HepG2 (cell line): ENCODE measurements at regions not wholly inside any gene's neighbourhood (a gene's known extent, or its start where the extent isn't known, plus 50 kb on each side); places are given as distances from the start of the nearest gene placed in this dataset.

Experiments used
- ATAC-seq: fragments of 200-7000 bp; cut with Tn5 transposase; 3 replicates; pipeline ENCODE4 v1.9.1; 2020; ENCODE audit warnings: mild to moderate bottlenecking, moderate library complexity
- BruUV-seq: library from RNA; stranded (reverse); fragments of 400-500 nt; replicated peaks from 2 replicates; lab custom pipeline; 2021; lab: Mats Ljungman, UMichigan
- CTCF ChIA-PET: fragments of 300-600 bp; formaldehyde crosslinking; extraction: SDS; loops from one replicate; lab custom pipeline; 2021; ENCODE audit warnings: low total read pairs, inconsistent platforms, low intra/inter-chr PET ratio; lab: Yijun Ruan, JAX
- POLR2A ChIA-PET: fragments of 350-600 bp; sonication (Branson Sonifier 250); formaldehyde crosslinking; loops from one replicate; lab custom pipeline; 2020; ENCODE audit warnings: antibody characterized with exemption, inconsistent platforms; lab: Yijun Ruan, JAX
- DNase-seq: peaks from one replicate; pipeline ENCODE4 v3.0.0-alpha.2; 2015; ENCODE audit warnings: low spot score
- FAIRE-seq: peaks from 3 replicates; lab custom pipeline; 2011; peaks lifted over from hg19 to GRCh38; lab: Jason Lieb, UNC
- H2AFZ ChIP-seq: one replicate; pipeline ENCODE4 v1.6.1; 2011; ENCODE audit warnings: low read length, inconsistent platforms
- H3K27ac ChIP-seq: fragments of 300-600 bp; 3 replicates; pipeline ENCODE4 v1.8.0; 2011; ENCODE audit warnings: mixed run types, mild to moderate bottlenecking, mixed read lengths, low read length, inconsistent platforms; ENCODE audit not compliant: insufficient read depth; ENCODE audit errors: extremely low read length
- H3K27me3 ChIP-seq, 2 experiments: fragments of 200-600 bp in 1 of 2; 2 replicates in 1 of 2; 3 replicates in 1 of 2; pipeline versions ENCODE4 v1.6.0 to v1.8.0; 2011; ENCODE audit warnings: low read length in 2 of 2, mild to moderate bottlenecking in 2 of 2, moderate library complexity in 2 of 2, inconsistent platforms in 1 of 2; ENCODE audit not compliant: insufficient read depth in 2 of 2, control insufficient read depth in 1 of 2
- H3K36me3 ChIP-seq, 2 experiments: fragments of 200-600 bp in 1 of 2; replicated peaks in 1 of 2; 2 replicates in 1 of 2; 3 replicates in 1 of 2; pipeline versions ENCODE4 v1.5.1 to v1.8.0; 2011; ENCODE audit warnings: low read length in 2 of 2, inconsistent platforms in 1 of 2; ENCODE audit not compliant: insufficient read depth in 2 of 2, control insufficient read depth in 1 of 2
- H3K4me1 ChIP-seq: 2 replicates; pipeline ENCODE4 v1.5.1; 2012; ENCODE audit warnings: low read length, inconsistent platforms; ENCODE audit not compliant: insufficient read depth
- H3K4me2 ChIP-seq: 2 replicates; pipeline ENCODE4 v1.6.0; 2011; ENCODE audit warnings: low read depth, low read length, inconsistent platforms
- H3K4me3 ChIP-seq, 3 experiments: fragments of 200-600 bp in 1 of 3; sonication (generic), shearing (Covaris generic) in 1 of 3; replicated peaks in 1 of 3; 2 replicates each; pipeline ENCODE4 v1.5.1; 2011 to 2016; ENCODE audit warnings: low read length in 3 of 3, inconsistent platforms in 2 of 3, low read depth in 2 of 3, mild to moderate bottlenecking in 2 of 3, control low read depth in 1 of 3, mixed read lengths in 1 of 3; ENCODE audit not compliant: insufficient read depth in 1 of 3
- H3K79me2 ChIP-seq: one replicate; pipeline ENCODE4 v1.6.1; 2011; ENCODE audit warnings: low read length, inconsistent platforms; ENCODE audit not compliant: insufficient read depth
- H3K9ac ChIP-seq: 2 replicates; pipeline ENCODE4 v1.6.0; 2011; ENCODE audit warnings: mild to moderate bottlenecking, low read depth, low read length, inconsistent platforms; ENCODE audit not compliant: insufficient read depth
- H3K9me3 ChIP-seq: 2 replicates; pipeline ENCODE4 v1.5.1; 2012; ENCODE audit warnings: mild to moderate bottlenecking, low read length
- H4K20me1 ChIP-seq: 2 replicates; pipeline ENCODE4 v1.6.0; 2011; ENCODE audit warnings: inconsistent platforms, mild to moderate bottlenecking, low read length, moderate library complexity; ENCODE audit not compliant: insufficient read depth
- BHLHE40 ChIP-seq: IDR thresholded peaks from 2 replicates; pipeline ENCODE4 v1.6.1; 2011; ENCODE audit warnings: low read length, improper control_type of control experiment
- HMG20A ChIP-seq: IDR thresholded peaks from 2 replicates; pipeline ENCODE4 v1.6.1; 2016; ENCODE audit warnings: borderline replicate concordance
- MTA1 ChIP-seq: sonication (generic); formaldehyde crosslinking; IDR thresholded peaks from 2 replicates; pipeline ENCODE4 v1.4.0; 2020; ENCODE audit warnings: missing genetic modification reagents, mild to moderate bottlenecking, borderline replicate concordance
- NKX3-1 ChIP-seq: sonication (generic); formaldehyde crosslinking; IDR thresholded peaks from 2 replicates; pipeline ENCODE4 v1.5.0; 2020; ENCODE audit warnings: missing genetic modification reagents
- RFXANK ChIP-seq: IDR thresholded peaks from 2 replicates; pipeline ENCODE4 v1.6.1; 2016
- TAF15 ChIP-seq: fragments of 200-400 bp; formaldehyde crosslinking; IDR thresholded peaks from one replicate; pipeline ENCODE4 v1.6.1; 2018; ENCODE audit warnings: mild to moderate bottlenecking, low read depth, low read length; ENCODE audit not compliant: poor library complexity, severe bottlenecking
- ZC3H13 ChIP-seq: sonication (generic); formaldehyde crosslinking; IDR thresholded peaks from 2 replicates; pipeline ENCODE4 v1.8.1; 2023; ENCODE audit warnings: mild to moderate bottlenecking, missing genetic modification reagents, moderate library complexity
- ZNF616 ChIP-seq: sonication (generic); formaldehyde crosslinking; IDR thresholded peaks from 2 replicates; pipeline ENCODE4 v1.5.0; 2020; ENCODE audit warnings: low read depth, mild to moderate bottlenecking, missing genetic modification reagents
- ZNF629 ChIP-seq: sonication (generic); formaldehyde crosslinking; conservative IDR thresholded peaks from 2 replicates; pipeline ENCODE4 v1.5.0; 2020; ENCODE audit warnings: missing genetic modification reagents
- ZSCAN9 ChIP-seq: IDR thresholded peaks from 2 replicates; pipeline ENCODE4 v1.6.1; 2016; ENCODE audit warnings: borderline replicate concordance
- WGBS: methylation state at CpG from one replicate; pipeline ENCODE4 v1.1.6; 2017; ENCODE audit warnings: low lambda C conversion rate; 5-methylcytosine and 5-hydroxymethylcytosine counted together
- in situ Hi-C: cut with HindIII; loops from 2 replicates; pipeline ENCODE4 v1.10.0; 2017; ENCODE audit warnings: low pct_unique_long_range_greater_than_20kb; ENCODE audit not compliant: extremely low pct_ligation_motif_present
- intact Hi-C: fragments of 100-400 bp; cut with micrococcal nuclease; formaldehyde crosslinking; loops from one replicate; pipeline ENCODE4 v1.10.0; 2022; ENCODE audit not compliant: unreplicated experiment
- TF ChIP-seq, protein P1 (sequence below): fragments of 450-650 bp; IDR thresholded peaks from 2 replicates; pipeline ENCODE4 v1.6.1; 2016
- TF ChIP-seq, protein P2 (sequence below): sonication (generic); formaldehyde crosslinking; IDR thresholded peaks from 2 replicates; pipeline ENCODE4 v1.9.0; 2021; ENCODE audit warnings: mild to moderate bottlenecking, missing genetic modification reagents

DNA sequence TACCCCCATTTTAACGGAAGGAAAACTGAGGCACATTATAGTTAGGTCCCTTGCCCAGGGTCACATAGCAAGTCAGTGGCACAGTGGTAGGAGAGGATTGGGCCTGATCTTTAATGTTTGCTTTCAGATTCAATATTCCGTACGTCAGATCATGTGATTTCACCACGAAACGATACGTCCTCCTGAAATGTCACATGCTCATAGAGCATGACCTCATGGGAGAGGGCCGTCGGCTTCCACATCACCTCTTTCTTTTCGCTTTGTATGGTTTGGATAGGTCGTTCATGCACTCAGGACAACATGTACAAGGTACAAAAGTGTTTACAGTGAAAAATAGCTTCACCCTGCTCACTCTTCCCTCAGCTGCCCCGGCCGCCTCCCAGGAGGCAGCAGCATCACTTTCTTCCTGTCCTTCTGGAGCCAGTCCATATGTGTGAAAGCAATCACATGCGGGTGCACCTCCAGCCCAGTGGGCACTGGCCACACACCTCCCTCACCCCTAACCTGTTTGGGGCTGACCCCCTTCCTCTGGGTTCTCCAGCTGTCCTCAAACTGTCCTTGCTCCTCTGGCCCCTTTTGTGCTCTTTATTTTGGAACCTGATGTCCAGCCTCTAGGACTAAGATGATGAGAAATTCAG is 199.9 kb downstream of the FOXL1 start:
- Histone ChIP-seq H3K9ac (no peak overlapping the region), H3K36me3 (no peaks in the 10 kb centered on the region), H2AFZ (no peak overlapping the region), H4K20me1 (no peaks in the 10 kb centered on the region), H3K4me3 (no peak overlapping the region), H3K27me3 (peaks cover 0 to 68% of the 10 kb centered on the region in 2 experiments; a peak in 4 of 5 replicates), H3K4me1 (no peaks in the 10 kb centered on the region)
- POLR2A ChIA-PET, result no interaction called here
- intact Hi-C loops, result no loop called here
- FAIRE-seq (no peak), DNase-seq (no peak)
- in situ Hi-C loops, result no loop called here
- no peak for TF ChIP-seq ZC3H13 (CRISPR knock-in tag)
- TF ChIP-seq, protein P1, sequence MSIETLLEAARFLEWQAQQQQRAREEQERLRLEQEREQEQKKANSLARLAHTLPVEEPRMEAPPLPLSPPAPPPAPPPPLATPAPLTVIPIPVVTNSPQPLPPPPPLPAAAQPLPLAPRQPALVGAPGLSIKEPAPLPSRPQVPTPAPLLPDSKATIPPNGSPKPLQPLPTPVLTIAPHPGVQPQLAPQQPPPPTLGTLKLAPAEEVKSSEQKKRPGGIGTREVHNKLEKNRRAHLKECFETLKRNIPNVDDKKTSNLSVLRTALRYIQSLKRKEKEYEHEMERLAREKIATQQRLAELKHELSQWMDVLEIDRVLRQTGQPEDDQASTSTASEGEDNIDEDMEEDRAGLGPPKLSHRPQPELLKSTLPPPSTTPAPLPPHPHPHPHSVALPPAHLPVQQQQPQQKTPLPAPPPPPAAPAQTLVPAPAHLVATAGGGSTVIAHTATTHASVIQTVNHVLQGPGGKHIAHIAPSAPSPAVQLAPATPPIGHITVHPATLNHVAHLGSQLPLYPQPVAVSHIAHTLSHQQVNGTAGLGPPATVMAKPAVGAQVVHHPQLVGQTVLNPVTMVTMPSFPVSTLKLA, result peak; percentile 89
- TF ChIP-seq ZNF629, result 0 out of 2 replicates have a peak, but pooled peaks have one; percentile 30
- TF ChIP-seq, all 625 proteins: peak for 2
- Histone ChIP-seq H3K9me3 (no peaks in the 10 kb centered on the region), H3K27ac (no peak overlapping the region), H3K4me2 (no peak overlapping the region), H3K79me2 (no peaks in the 10 kb centered on the region)
- CTCF ChIA-PET, result no interaction called here
- BruUV-seq, result no TSS peak
- no peak for ATAC-seq
- WGBS, result 20% methylated on average over 13 of the region's 13 CpGs

DNA sequence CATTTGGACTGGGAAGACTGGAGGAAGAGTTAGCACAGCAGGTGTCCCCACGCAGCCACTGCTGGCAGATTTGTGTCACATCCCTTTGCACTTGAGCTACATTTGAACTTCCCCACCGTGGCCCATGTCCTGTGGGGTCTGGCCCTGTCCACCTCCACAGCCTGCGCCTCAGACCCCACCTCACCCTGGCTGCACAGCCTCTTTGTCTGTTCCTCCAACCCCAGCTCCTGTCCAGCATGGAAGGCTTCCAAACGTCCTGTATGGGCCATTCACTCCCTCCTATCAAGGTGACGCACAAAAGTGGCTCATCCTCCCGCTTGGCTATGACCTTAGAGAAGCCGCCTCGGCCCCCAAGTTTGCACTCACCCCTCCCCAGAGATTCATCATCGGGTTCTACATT is 200.6 kb downstream of the FOXL1 start:
- Histone ChIP-seq H3K4me3 (no peak overlapping the region), H3K4me2 (no peak overlapping the region), H3K4me1 (no peaks in the 10 kb centered on the region), H4K20me1 (no peaks in the 10 kb centered on the region), H3K36me3 (no peaks in the 10 kb centered on the region), H3K27me3 (peaks cover 0 to 66% of the 10 kb centered on the region in 2 experiments; a peak in 3 of 5 replicates), H3K9me3 (no peaks in the 10 kb centered on the region), H3K27ac (no peak overlapping the region), H2AFZ (no peak overlapping the region), H3K79me2 (no peaks in the 10 kb centered on the region), H3K9ac (no peak overlapping the region)
- ATAC-seq (no peak), FAIRE-seq (no peak), DNase-seq (no peak)
- no TSS peak for BruUV-seq
- ChIA-PET CTCF (no interaction called here), POLR2A (no interaction called here)
- in situ Hi-C loops (no loop called here), intact Hi-C loops (no loop called here)
- WGBS, result 13% methylated on average over 9 of the region's 9 CpGs
- no peak for TF ChIP-seq TAF15
- TF ChIP-seq BHLHE40, result no peak
- no peak for TF ChIP-seq MTA1 (CRISPR knock-in tag)
- no peak for TF ChIP-seq NKX3-1 (CRISPR knock-in tag)
- TF ChIP-seq ZNF616 (CRISPR knock-in tag), result no peak
- no peak for TF ChIP-seq RFXANK (CRISPR knock-in tag)
- TF ChIP-seq, protein P2, sequence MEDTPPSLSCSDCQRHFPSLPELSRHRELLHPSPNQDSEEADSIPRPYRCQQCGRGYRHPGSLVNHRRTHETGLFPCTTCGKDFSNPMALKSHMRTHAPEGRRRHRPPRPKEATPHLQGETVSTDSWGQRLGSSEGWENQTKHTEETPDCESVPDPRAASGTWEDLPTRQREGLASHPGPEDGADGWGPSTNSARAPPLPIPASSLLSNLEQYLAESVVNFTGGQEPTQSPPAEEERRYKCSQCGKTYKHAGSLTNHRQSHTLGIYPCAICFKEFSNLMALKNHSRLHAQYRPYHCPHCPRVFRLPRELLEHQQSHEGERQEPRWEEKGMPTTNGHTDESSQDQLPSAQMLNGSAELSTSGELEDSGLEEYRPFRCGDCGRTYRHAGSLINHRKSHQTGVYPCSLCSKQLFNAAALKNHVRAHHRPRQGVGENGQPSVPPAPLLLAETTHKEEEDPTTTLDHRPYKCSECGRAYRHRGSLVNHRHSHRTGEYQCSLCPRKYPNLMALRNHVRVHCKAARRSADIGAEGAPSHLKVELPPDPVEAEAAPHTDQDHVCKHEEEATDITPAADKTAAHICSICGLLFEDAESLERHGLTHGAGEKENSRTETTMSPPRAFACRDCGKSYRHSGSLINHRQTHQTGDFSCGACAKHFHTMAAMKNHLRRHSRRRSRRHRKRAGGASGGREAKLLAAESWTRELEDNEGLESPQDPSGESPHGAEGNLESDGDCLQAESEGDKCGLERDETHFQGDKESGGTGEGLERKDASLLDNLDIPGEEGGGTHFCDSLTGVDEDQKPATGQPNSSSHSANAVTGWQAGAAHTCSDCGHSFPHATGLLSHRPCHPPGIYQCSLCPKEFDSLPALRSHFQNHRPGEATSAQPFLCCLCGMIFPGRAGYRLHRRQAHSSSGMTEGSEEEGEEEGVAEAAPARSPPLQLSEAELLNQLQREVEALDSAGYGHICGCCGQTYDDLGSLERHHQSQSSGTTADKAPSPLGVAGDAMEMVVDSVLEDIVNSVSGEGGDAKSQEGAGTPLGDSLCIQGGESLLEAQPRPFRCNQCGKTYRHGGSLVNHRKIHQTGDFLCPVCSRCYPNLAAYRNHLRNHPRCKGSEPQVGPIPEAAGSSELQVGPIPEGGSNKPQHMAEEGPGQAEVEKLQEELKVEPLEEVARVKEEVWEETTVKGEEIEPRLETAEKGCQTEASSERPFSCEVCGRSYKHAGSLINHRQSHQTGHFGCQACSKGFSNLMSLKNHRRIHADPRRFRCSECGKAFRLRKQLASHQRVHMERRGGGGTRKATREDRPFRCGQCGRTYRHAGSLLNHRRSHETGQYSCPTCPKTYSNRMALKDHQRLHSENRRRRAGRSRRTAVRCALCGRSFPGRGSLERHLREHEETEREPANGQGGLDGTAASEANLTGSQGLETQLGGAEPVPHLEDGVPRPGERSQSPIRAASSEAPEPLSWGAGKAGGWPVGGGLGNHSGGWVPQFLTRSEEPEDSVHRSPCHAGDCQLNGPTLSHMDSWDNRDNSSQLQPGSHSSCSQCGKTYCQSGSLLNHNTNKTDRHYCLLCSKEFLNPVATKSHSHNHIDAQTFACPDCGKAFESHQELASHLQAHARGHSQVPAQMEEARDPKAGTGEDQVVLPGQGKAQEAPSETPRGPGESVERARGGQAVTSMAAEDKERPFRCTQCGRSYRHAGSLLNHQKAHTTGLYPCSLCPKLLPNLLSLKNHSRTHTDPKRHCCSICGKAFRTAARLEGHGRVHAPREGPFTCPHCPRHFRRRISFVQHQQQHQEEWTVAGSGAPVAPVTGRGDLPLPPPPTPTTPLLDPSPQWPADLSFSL (CRISPR knock-in tag), result no peak
- TF ChIP-seq ZSCAN9, result no peak
- no peak for TF ChIP-seq HMG20A (CRISPR knock-in tag)
